HG02970 (cell line): ENCODE measurements at regions not wholly inside any gene's neighbourhood (a gene's known extent, or its start where the extent isn't known, plus 50 kb on each side); places are given as distances from the start of the nearest gene placed in this dataset.

Experiments used
- ATAC-seq: cut with Tn5 transposase; IDR thresholded peaks from one replicate; pipeline ENCODE4 v1.9.1; 2021; ENCODE audit warnings: mild to moderate bottlenecking, moderate library complexity, moderate number of reproducible peaks; ENCODE audit not compliant: unreplicated experiment, low FRiP score

DNA sequence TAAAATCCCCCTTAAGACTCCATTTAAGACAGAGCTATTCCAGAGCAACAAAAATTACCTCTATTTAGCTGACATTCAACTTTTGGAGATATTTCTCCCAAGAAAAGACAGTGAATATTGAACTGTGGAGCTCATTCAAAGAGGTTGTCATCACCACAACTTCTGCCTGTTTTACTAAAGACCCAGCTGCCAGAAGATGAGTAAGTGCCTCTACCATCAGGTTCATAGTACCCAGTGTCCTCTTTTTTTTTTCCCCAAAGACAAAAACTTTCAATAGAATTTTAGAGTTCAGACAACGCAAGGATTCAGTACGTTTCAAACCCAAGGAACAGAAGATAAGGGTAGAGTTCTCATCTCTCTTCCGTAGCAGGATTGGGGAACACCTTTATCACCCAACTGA is 461.3 kb downstream of the BCAT1 start:
- ATAC-seq, result no peak

DNA sequence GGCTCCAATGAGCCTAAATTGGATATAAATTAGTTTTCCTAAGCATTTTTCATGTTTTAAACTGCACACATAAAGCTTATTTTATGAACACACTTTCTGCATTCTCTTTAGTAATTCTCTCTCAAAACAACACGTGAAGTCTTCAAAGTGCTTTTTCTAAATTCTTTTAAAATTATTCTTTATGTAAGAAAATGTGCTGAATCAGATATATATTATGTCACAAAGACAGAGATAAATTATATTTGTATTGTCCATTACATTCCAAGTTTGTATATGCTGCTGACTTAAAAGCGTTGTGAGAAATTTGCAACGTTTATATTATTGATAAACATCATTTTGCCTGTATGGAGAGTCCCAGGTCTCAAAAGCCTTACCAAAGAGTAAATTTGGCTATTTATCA is 465.2 kb downstream of the BCAT1 start:
- ATAC-seq, result no peak

DNA sequence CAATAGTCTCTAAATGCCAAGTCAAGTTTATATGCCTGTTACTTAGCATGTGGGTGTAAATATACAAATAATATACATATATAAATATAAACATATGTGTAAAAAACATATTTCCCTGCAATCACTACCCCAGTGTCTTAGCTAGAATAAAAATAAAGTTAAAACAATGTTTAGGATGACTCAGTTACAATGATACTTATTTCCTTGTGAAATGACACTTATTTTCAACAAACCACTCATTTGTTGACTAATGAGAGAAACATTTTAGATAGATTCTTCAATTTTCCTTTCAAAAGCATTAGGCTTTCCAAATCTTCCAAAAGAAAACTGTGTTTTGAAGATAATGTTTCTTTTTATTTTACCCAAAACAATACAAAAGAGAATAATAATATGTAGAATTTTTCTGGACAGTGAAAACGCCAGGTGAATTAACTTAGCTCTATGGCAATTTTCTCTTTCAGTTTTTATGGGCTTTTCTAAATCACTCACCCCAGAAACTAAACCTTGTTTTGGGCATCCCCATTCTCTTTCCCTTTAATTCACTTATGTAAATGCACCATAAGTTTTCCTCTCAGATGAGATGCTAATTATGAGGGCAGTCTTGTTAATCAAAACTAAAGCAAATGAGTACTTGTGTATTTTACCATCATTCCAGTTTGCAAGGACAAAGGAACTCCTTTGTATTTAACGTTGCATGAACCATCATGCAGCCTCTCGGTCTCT is 465.9 kb downstream of the BCAT1 start:
- ATAC-seq, result no peak

DNA sequence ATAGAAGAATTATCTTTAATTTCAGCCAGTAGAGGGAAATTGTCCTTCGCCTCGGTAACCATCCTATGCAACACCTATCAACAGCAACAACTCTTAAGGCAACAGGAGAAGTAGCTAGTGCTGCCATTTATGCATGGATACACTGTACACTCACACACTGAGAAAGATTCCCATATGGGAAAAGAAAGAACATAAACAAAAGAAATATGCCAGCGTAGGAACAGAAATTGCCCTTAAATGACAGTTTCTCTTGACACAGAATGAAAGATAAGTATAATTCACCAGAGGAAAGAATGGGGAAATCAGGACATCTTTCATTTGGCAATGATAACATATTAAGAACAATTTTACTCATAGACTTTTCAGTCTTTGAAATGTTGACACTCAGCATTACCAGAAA is 466.9 kb downstream of the BCAT1 start:
- no peak for ATAC-seq

DNA sequence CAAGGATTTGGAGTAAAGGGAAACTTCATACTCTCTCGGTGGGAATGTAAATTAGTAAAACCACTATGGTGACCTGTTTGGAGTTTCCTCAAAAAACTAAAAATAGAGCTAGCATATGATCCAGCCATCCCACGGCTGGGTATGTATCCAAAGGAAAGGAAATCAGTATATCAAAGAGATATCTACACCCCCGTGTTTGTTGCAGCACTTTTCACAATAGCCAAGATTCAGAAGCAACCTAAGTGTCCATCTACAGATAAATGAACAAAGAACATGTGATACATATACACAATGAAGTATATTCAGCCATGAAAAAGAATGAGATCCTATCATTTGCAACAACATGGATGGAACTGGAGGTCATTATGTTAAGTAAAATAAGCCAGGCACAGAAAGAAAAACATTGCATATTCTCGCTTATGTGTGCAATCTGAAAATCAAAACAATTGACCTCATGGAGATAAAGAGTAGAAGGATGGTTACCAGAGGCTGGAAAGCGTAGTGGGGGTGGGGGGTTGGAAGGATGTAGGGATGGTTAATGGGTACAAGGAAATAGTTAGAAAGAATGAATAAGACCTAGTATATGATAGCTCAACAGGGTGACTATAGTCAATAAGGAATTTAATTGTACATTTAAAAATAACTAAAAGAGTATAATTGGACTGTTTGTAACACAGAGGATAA is 468.0 kb downstream of the BCAT1 start:
- no peak for ATAC-seq

DNA sequence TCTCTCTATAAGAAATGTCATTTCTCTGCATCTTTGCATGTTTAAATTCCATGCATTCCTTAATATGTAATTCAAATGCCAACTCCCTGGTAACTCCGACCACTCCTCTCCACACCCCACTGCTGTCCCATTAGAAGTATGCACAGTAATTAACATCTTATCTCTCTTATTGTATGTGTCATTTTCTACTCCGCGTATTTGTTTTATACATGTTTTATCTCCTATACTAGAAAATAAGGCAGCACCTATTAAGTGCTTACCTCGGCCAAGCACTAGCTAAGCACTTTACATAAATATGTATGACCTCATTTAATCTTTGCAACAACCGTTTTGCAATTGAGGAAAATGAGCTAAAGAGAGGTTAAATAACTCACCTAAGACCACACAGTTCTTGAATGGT is 469.8 kb downstream of the BCAT1 start:
- ATAC-seq, result no peak

DNA sequence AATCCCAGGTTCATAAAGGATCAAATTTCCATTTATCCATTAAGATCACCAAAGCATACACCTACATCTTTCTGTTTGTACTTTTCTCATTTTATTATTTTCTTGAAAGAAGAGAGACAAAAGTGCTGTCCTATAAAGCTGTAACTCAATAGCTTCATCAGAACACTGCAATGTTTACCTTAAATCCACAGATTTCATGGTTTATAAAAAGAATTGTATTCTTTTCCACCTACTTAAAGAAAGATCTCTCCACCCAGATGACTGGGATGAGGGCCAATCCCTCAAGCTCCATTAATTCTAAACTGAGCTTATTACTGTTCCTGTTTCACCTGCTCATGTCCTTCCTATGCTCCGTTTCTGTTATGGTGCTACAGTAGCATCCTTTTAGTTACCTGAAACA is 470.6 kb downstream of the BCAT1 start:
- no peak for ATAC-seq

DNA sequence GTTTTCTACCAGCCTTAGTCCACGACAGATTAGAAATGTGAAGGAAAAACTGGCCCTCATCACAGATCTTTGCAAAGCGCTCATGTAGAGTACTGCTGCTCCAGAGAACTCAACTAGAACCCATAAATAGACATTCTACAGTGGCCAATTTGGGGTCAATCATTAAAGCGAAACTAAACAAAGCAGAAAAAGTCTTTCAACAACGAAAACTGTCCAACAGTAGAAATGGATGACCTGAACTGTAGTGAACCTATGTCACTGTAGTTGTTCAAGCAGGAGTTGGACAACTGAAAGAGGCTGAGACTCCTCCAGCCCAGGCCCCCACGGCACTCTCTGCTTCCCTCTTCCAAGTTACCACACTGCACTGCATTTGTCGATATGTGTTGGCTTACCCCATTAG is 472.6 kb downstream of the BCAT1 start:
- no peak for ATAC-seq

DNA sequence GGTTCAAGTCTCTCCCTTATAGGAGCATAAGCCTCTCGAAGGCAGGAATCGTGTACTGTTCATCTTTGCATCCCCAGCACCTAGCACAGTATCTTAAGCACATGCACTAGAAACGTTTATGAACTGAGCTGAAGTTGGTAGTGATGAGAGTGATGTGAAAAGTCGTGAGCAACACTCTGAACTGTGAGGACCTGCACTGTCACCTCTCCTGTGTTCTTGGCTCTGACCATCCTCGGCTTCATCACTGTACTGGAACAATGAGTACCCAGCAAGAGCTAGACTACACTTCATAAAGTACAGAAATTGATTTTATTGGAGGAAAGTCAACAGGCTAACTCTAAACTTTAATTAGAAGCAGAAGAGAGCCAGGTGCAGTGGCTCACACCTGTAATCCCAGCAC is 473.6 kb downstream of the BCAT1 start:
- no peak for ATAC-seq

DNA sequence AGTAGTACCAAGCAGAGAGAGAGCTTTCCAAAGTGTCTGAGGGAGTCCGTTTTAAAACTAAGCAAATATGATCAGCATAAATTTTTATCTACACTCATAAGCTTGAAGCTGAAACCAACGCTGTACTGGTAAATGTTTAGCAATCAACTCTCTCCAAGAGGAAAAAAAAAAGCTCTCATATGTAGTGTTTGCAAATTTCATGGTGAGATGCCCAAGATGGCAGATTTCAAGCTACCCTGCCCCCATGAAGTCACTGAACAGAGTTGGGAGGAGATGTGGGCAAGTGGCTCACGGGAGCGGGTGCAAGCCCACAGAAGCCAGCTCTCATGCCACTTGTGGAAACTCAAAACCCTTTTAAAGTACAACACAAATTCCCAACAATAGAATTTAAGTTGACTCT is 475.8 kb downstream of the BCAT1 start:
- ATAC-seq, result no peak

DNA sequence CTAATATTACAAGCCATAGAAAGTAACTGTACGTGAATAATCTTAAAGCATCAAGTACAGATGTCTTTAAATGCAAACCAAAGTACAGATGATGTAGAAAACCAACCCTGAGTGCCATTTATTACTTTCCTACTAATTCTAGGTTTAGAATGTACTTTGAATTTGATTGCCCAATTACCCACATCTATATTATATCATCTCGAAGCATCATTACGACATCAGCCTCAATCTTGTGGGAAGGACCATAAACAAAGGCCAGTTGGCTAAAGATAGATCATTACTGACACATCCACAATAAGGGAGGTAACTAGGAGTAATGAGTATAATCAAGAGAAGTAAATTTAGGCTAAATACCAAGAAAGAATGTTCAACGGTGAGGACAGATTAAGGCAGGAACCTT is 478.9 kb downstream of the BCAT1 start:
- no peak for ATAC-seq

DNA sequence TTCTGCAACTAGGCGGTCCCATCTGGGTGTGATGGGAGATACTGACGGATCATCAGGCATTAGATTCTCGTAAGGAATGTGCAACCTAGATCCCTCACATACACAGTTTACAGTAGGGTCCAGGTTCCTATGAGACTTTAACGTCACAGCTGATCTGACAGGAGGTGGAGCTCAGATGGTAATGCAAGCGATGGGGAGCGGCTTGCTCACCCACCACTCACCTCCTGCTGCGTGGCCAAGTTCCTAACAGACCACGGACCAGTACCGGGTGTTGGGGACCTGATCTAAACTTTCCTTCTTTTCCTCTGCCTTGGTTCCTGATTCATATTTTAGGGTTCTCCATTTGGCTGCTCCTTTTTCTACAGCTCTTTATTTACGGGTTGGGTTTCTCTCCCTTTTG is 479.8 kb downstream of the BCAT1 start:
- ATAC-seq, result no peak

DNA sequence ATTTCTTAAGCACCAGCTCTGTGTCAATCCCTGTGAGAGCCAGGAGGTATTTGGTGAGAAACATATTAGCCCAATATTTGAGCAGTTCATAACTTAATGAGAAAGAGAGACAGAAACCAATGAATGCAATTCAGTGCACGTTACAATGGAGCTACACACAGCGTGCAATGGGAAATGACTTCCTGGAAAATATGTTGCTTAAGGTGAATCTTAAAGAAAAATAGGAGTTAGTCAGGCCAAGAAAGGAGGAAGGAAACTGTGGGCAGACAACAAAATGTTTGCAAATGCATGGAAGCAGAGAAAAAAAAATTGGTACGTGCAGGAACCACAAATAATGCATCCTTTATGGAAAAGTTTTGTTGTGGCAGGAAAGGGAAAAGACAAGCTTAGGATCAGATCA is 481.7 kb downstream of the BCAT1 start:
- no peak for ATAC-seq

DNA sequence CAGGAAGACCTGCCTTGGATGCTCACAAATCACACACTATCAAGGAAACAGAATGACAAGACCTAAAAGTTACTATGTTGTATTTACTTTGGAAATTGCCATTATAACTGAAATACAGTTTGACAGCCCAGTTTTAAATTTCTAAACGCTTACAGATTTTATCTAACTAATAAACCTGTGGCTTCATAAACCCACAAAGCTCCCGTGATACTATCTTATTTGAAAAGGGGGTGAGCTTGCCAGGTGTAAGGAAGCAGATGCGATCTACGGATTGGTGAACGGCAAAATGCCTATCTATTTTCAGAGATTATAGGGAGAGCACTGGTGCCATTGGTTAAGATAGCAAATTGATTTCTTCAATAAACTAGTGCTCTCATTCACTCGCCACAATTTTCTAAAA is 485.5 kb downstream of the BCAT1 start:
- no peak for ATAC-seq

DNA sequence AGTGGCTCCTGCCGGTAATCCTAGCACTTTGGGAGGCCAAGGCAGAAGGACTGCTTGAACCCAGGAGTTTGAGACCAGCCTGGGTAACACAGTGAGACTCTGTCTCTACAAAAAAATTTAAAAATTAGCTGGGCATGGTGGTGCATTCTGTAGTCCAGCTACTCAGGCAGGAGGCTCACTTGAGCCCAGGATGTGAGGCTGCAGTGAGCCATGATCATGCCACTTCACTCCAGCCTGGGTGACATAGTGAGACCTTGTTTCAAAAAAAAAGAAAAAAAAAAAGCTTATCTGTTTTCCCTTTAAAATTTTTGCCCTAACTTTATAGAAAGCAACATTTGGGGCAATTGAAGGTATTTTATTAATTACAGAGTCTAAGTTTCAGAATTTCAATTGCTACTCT is 486.0 kb downstream of the BCAT1 start:
- no peak for ATAC-seq

DNA sequence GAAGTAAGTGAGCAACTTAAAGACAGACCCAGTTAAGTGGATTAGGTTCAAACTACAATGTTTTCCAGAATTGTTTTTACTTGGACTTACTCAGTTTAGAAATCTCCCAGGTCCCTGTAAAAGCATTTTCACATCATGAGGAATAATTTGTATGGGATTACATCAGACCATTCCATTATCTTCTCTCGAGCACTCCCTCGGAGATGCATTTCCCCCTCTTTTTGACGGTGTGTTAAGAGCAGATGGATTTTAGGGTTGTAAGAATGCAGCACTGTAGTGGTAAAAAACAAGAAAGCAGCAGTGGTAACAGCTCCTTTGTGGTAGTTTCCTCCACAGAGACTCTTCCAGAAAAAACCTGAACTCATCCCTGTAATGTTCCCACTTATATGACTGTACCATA is 488.4 kb downstream of the BCAT1 start:
- ATAC-seq, result no peak

DNA sequence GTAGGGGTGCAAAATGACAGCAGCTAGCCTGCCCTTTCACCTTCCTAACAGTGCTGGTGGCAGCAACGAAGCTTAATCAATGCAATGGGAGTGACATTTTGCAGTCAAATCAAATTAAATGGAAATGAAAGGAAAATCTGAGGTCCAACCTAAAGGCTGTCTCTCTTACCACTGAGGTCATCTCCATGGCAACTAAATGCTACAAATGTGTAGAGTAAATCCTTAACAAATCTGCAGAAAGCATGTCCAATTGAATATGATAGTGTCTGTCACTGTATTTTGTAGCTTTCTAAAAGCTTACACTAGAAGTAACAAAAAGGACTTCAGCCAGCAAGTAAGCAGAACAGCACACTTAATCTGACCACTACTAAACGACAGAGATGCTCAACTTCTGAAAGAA is 488.8 kb downstream of the BCAT1 start:
- ATAC-seq, result no peak

DNA sequence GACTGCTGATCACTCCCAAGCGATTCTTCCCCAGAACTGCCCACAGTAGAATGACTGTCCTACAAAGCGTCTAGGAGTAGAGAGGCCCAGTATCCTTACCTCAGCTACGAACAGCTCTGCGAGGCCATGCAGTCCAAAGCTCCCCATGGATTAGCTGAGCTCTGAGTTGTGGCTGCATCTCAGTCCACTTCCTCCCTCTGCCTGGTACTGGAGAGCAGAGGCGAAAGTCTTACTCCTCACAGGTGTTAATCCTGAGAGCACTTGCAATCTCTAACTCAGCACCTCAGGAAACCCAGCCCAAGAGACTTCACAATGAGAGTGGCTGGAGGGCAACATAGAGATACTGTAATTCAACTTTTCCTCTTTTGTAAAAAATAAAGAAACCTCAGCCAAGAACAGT is 493.1 kb downstream of the BCAT1 start:
- no peak for ATAC-seq

DNA sequence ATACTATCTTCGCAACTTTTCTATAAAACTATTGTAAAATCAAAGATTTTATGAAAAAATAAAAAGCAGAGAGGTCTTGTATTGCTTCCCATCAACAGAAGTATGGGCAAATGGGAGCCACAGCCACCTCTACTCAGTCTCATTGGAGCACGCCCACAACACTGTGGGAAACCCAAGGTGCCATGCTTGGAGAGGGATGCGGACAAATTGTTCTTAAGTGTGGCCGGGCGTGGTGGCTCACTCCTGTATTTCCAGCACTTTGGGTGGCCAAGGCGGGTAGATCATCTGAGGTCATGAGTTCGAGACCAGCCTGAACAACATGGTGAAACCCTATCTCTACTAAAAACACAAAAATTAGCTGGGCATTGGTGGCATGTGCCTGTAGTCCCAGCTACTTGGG is 498.2 kb upstream of the SOX5 start:
- ATAC-seq, result no peak

DNA sequence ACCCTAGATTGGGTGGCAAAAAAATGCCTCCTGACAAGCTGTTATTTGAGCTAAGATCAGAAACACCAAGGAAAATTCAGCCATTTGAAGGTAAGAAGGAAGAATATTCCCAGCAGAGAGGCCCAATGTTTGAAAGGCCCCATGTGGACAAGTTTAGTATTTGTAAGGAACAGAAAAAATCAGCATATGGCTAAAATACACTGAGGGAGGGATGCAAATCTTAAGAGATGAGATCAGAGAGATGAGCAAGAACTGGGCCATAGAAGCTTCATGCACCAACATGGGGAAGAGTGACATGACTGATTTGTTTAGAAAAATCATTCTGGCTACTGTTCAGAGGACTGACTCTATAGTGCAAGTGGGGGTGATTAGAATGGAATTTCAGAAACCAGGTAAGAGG is 496.8 kb upstream of the SOX5 start:
- ATAC-seq, result no peak

DNA sequence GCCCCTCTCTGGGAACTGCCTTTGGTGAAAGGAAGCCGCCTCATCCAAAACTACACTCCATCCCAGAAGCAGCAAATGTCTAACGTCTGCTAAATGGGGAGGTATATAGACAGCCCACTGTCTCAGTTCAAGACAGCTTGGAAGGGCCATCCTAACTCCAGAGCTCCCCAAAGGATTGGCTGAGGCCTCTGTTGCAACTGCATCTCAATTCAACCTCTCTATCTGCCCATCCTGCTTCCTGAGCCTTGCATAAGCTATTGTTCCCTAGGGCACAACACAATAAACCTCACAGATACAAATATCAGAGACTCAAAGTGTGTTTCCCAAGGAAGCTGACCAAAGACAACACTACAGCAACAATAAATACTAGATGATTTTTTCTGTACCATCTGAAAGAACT is 495.2 kb upstream of the SOX5 start:
- no peak for ATAC-seq

DNA sequence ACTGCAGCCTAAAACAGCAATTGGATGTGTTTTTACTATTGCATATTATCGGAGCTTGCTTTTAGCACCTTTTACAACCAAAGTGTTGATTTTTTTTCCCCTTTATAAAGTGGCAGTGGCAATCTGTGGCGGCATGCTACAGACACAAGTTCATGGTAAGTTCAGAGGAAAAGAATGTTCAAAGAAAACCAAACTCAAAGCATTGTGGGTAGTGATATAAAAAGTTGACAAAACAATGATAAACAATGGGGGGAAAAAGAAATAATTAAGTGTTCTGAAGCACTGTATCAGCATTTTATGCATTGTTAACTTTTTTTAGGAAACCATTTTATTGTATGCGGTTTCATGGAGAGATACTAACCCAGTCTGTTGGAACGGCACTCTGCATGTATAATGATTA is 492.0 kb upstream of the SOX5 start:
- no peak for ATAC-seq

DNA sequence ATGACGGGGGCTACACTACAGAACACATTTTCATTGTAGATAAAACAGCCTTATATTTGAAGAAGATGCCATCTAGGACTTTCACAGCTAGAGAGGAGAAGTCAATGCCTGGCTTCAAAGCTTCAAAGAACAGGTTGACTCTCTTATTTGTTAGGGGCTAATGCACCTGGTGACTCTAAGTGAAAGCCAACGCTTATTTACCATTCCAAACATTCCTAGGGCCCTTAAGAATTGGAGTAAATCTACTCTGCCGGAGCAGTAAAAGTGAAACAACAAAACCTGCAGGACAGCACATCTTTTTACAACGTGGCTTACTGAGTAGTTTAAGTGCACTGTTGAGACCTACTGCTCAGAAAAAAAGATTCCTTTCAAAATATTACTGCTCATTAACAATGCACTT is 487.2 kb upstream of the SOX5 start:
- ATAC-seq, result no peak
